Astrocyte (in vitro differentiated cells and primary cell): ENCODE measurements at regions not wholly inside any gene's neighbourhood (a gene's known extent, or its start where the extent isn't known, plus 50 kb on each side); places are given as distances from the start of the nearest gene placed in this dataset.

Experiments
- CTCF ChIP-seq: IDR thresholded peaks from 2 replicates; pipeline ENCODE4 v1.5.1; 2011; ENCODE audit warnings: low read depth, mild to moderate bottlenecking, inconsistent platforms, low read length, moderate library complexity; ENCODE audit not compliant: insufficient read depth
- EZH2 ChIP-seq: IDR thresholded peaks from 2 replicates; pipeline ENCODE4 v1.6.1; 2012; ENCODE audit warnings: mild to moderate bottlenecking, low read length, inconsistent platforms; ENCODE audit not compliant: insufficient read depth

GRCh38 chr11:116117331-116118137 lies 613.3 kb upstream of the CADM1 start:
- TF ChIP-seq CTCF (no peak), EZH2 (no peak)
